HCT116 (cell line): ENCODE measurements at regions not wholly inside any gene's neighbourhood (a gene's known extent, or its start where the extent isn't known, plus 50 kb on each side); places are given as distances from the start of the nearest gene placed in this dataset.
"Not testable (repeated sequence)": the region's sequence is repeated elsewhere in the genome, so short reads cannot be mapped to it uniquely, and the experiment has no call there.

Experiments
- ATAC-seq: fragments of 200-7000 bp; cut with Tn5 transposase; 2 replicates; pipeline ENCODE4 v1.9.1; 2020; ENCODE audit warnings: mild to moderate bottlenecking, moderate library complexity
- BruUV-seq: library from RNA; stranded (reverse); fragments of 400-500 nt; replicated peaks from 2 replicates; lab custom pipeline; 2021; lab: Mats Ljungman, UMichigan
- CTCF ChIA-PET: fragments of 300-600 bp; sonication (Branson Sonifier 250); formaldehyde crosslinking; loops from one replicate; lab custom pipeline; 2021; ENCODE audit warnings: antibody characterized with exemption; lab: Charles Lee
- POLR2A ChIA-PET: fragments of 300-600, 350-600 bp; sonication (Branson Sonifier 250); formaldehyde crosslinking; loops from one replicate; lab custom pipeline; 2021; ENCODE audit warnings: antibody characterized with exemption; lab: Charles Lee
- RAD21 ChIA-PET, 2 experiments: fragments of 300-600 bp; sonication (Branson Sonifier 250); formaldehyde crosslinking; loops; one replicate each; lab custom pipeline; 2023; ENCODE audit warnings: low total read pairs in 2 of 2; ENCODE audit not compliant: uncharacterized antibody in 2 of 2, unreplicated experiment in 2 of 2, low non-redundant PET in 1 of 2; lab: Charles Lee
- DNase-seq: peaks from one replicate; pipeline ENCODE4 v3.0.0-alpha.2; 2010; ENCODE audit warnings: low read depth, low spot score
- H2AFZ ChIP-seq: fragments of 200-600 bp; shearing (Covaris generic), sonication (generic); 2 replicates; pipeline ENCODE4 v1.6.1; 2017; ENCODE audit warnings: low read depth, mixed run types, mixed read lengths, antibody characterized with exemption, low read length; ENCODE audit not compliant: poor library complexity, severe bottlenecking
- H3K27ac ChIP-seq: 2 replicates; pipeline ENCODE4 v1.5.1; 2012; ENCODE audit warnings: low read depth, low read length
- H3K27me3 ChIP-seq: fragments of 200-600 bp; sonication (generic); 2 replicates; pipeline ENCODE4 v1.6.1; 2016; ENCODE audit warnings: mixed run types, low read length, mixed read lengths; ENCODE audit not compliant: insufficient read depth
- H3K36me3 ChIP-seq, 2 experiments: fragments of 200-500 bp in 1 of 2; fragments of 200-600 bp in 1 of 2; sonication (Bioruptor generic) in 1 of 2; sonication (generic) in 1 of 2; 2 replicates each; pipeline versions ENCODE4 v1.5.1 to v1.6.1; 2014 to 2016; ENCODE audit warnings: low read length in 2 of 2, inconsistent platforms in 1 of 2, mixed read lengths in 1 of 2, mixed run types in 1 of 2; ENCODE audit not compliant: insufficient read depth in 2 of 2, control insufficient read depth in 1 of 2
- H3K4me1 ChIP-seq, 2 experiments: fragments of 200-600 bp in 1 of 2; sonication (generic) in 1 of 2; 2 replicates each; pipeline versions ENCODE4 v1.5.1 to v1.6.1; 2012 to 2017; ENCODE audit warnings: low read length in 2 of 2, inconsistent platforms in 1 of 2, mild to moderate bottlenecking in 1 of 2, mixed read lengths in 1 of 2, mixed run types in 1 of 2, moderate library complexity in 1 of 2; ENCODE audit not compliant: insufficient read depth in 2 of 2, control insufficient read depth in 1 of 2
- H3K4me2 ChIP-seq: fragments of 200-600 bp; sonication (generic); 2 replicates; pipeline ENCODE4 v1.6.1; 2017; ENCODE audit warnings: mixed run types, low read length, mixed read lengths
- H3K4me3 ChIP-seq, 2 experiments: fragments of 200-600 bp in 1 of 2; sonication (generic) in 1 of 2; replicated peaks in 1 of 2; 2 replicates each; pipeline ENCODE4 v1.5.1; 2011 to 2016; ENCODE audit warnings: low read length in 2 of 2, control low read depth in 1 of 2, low read depth in 1 of 2, mild to moderate bottlenecking in 1 of 2, mixed read lengths in 1 of 2, mixed run types in 1 of 2
- H3K79me2 ChIP-seq: fragments of 200-600 bp; sonication (generic); 2 replicates; pipeline ENCODE4 v1.6.1; 2017; ENCODE audit warnings: mild to moderate bottlenecking, mixed run types, low read length, moderate library complexity, mixed read lengths; ENCODE audit not compliant: insufficient read depth
- H3K9ac ChIP-seq: fragments of 200-600 bp; sonication (generic); 2 replicates; pipeline ENCODE4 v1.6.1; 2016; ENCODE audit warnings: low read length, mixed read lengths
- H3K9me2 ChIP-seq: fragments of 200-600 bp; sonication (generic), shearing (Covaris generic); 2 replicates; pipeline ENCODE4 v1.6.1; 2017; ENCODE audit warnings: mixed run types, mild to moderate bottlenecking, moderate library complexity; ENCODE audit not compliant: insufficient read depth
- H3K9me3 ChIP-seq, 2 experiments: fragments of 200-500 bp in 1 of 2; fragments of 200-600 bp in 1 of 2; sonication (Bioruptor generic) in 1 of 2; sonication (generic) in 1 of 2; 2 replicates each; pipeline ENCODE4 v1.6.1; 2014 to 2017; ENCODE audit warnings: low read length in 2 of 2, mixed read lengths in 2 of 2, inconsistent platforms in 1 of 2, low read depth in 1 of 2, mild to moderate bottlenecking in 1 of 2, mixed run types in 1 of 2, moderate library complexity in 1 of 2; ENCODE audit not compliant: control insufficient read depth in 1 of 2, insufficient read depth in 1 of 2
- H4K20me1 ChIP-seq: fragments of 200-600 bp; sonication (generic), shearing (Covaris generic); 2 replicates; pipeline ENCODE4 v1.6.1; 2017; ENCODE audit warnings: mixed run types, mild to moderate bottlenecking, moderate library complexity; ENCODE audit not compliant: insufficient read depth
- CEBPB ChIP-seq: IDR thresholded peaks from 2 replicates; pipeline ENCODE4 v1.6.1; 2012; ENCODE audit warnings: low read depth
- ELF1 ChIP-seq: IDR thresholded peaks from 2 replicates; pipeline ENCODE4 v1.6.1; 2012; ENCODE audit warnings: low read depth, borderline replicate concordance
- RAD21 ChIP-seq: IDR thresholded peaks from 2 replicates; pipeline ENCODE4 v1.6.1; 2012; ENCODE audit warnings: low read depth, mild to moderate bottlenecking
- SRF ChIP-seq: IDR thresholded peaks from 2 replicates; pipeline ENCODE4 v1.6.1; 2012; ENCODE audit warnings: low read depth
- YY1 ChIP-seq: IDR thresholded peaks from 2 replicates; pipeline ENCODE4 v1.6.1; 2011; ENCODE audit warnings: low read length, low read depth, moderate library complexity, mild to moderate bottlenecking; ENCODE audit not compliant: insufficient replicate concordance; ENCODE audit errors: extremely low read depth
- intact Hi-C: fragments of 100-400 bp; cut with micrococcal nuclease; formaldehyde crosslinking; loops from 2 replicates; pipeline ENCODE4 v1.10.0; 2022
- TF ChIP-seq, protein P1 (sequence below): IDR thresholded peaks from 2 replicates; pipeline ENCODE4 v1.6.1; 2012; ENCODE audit warnings: low read depth

DNA sequence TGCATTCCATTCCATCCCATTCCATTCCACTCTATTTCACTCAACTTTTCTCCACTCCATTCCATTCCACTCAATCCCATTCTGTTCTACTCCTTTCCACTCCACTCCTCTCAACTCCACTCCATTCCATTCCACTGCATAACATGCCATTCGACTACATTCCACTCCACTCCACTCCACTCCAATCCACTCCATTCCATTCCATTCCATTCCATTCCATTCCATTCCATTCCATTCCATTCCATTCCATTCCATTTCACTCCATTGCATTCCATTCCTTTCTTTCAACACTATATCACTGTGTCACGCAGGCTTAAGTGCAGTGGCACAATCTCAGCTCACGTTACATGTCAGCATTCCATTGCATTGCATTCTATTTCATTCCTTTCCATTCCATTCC lies 1430.4 kb downstream of the TSPY10 start:
- H2AFZ ChIP-seq, BruUV-seq, H3K79me2 ChIP-seq, CTCF ChIA-PET, H3K4me3 ChIP-seq, H3K27ac ChIP-seq, DNase-seq, RAD21 ChIA-PET, intact Hi-C loops, H4K20me1 ChIP-seq, H3K4me1 ChIP-seq, H3K9ac ChIP-seq, H3K4me2 ChIP-seq, H3K36me3 ChIP-seq, H3K9me3 ChIP-seq, H3K9me2 ChIP-seq, ATAC-seq, H3K27me3 ChIP-seq, POLR2A ChIA-PET: not testable (repeated sequence)

DNA sequence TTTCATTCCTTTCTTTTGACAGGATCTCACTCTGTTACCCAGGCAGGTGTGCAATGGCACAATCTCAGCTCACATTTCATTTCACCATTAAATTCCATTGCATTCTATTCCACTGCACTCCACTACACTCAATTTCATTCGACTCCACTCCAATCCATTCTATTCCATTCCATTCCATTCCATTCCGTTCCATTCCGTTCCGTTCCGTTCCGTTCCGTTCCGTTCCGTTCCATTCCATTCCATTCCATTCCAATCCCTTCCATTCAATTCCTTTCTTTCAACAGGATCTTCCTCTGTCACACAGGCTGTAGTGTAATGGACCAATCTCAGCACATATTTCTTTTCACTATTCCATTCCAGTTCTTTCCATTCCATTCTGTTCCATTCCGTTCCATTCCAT lies 1445.7 kb downstream of the TSPY10 start:
- POLR2A ChIA-PET: no interaction called here
- Histone ChIP-seq H3K36me3 (no peaks in the 10 kb centered on the region), H4K20me1 (no peaks in the 10 kb centered on the region), H3K79me2 (no peaks in the 10 kb centered on the region), H3K4me1 (no peaks in the 10 kb centered on the region), H3K9me2 (no peaks in the 10 kb centered on the region), H3K27ac (no peak overlapping the region), H3K9me3 (peaks cover 4 to 10% of the 10 kb centered on the region in 2 experiments; a peak in 3 of 4 replicates), H2AFZ (no peak overlapping the region), H3K4me2 (no peak overlapping the region), H3K9ac (no peak overlapping the region)
- RAD21 ChIA-PET: no interaction called here
- CTCF ChIA-PET: no interaction called here
- no peak for DNase-seq
- intact Hi-C loops: no loop called here
- TF ChIP-seq SRF (no peak), ELF1 (no peak), RAD21 (no peak)
- TF ChIP-seq, all 23 proteins: peak for 0
- H3K4me3 ChIP-seq: no peak overlapping the region
- H3K27me3 ChIP-seq: no peaks in the 10 kb centered on the region
- ATAC-seq: no peak
- no TSS peak for BruUV-seq

DNA sequence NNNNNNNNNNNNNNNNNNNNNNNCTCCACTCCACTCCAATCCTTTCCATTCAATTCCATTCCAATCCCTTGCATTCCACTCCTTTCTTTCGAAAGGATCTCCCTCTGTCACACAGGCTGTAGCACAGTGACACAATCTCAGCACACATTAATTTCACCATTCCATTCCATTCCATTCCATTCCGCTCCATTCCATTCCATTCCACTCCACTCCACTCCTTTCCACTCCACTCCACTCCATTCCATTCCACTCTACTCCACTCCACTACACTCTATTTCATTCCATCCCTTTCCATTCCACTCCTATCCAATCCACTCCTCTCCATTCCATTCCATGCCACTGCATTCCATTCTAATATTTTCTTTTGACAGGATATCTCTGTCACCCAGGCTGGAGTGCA lies 1459.0 kb downstream of the TSPY10 start:
- no peak for ATAC-seq

More for the DNA sequence above, 1459.0 kb downstream of the TSPY10 start:
- H3K79me2 ChIP-seq: no peaks in the 10 kb centered on the region
- POLR2A ChIA-PET: no interaction called here
- H3K27ac ChIP-seq: no peak overlapping the region
- H2AFZ ChIP-seq: no peak overlapping the region
- RAD21 ChIA-PET: no interaction called here
- H3K4me3 ChIP-seq: no peak overlapping the region
- no peak for DNase-seq
- H3K27me3 ChIP-seq: no peaks in the 10 kb centered on the region
- intact Hi-C loops: no loop called here
- BruUV-seq: no TSS peak
- H3K4me2 ChIP-seq: no peak overlapping the region
- H3K9me3 ChIP-seq: peaks cover 0 to 5% of the 10 kb centered on the region in 2 experiments; a peak in 1 of 4 replicates
- no peak overlapping the region for H3K9ac ChIP-seq
- H3K9me2 ChIP-seq: no peaks in the 10 kb centered on the region
- no peaks in the 10 kb centered on the region for H3K36me3 ChIP-seq
- TF ChIP-seq YY1 (no peak), CEBPB (no peak)
- TF ChIP-seq, protein P1, sequence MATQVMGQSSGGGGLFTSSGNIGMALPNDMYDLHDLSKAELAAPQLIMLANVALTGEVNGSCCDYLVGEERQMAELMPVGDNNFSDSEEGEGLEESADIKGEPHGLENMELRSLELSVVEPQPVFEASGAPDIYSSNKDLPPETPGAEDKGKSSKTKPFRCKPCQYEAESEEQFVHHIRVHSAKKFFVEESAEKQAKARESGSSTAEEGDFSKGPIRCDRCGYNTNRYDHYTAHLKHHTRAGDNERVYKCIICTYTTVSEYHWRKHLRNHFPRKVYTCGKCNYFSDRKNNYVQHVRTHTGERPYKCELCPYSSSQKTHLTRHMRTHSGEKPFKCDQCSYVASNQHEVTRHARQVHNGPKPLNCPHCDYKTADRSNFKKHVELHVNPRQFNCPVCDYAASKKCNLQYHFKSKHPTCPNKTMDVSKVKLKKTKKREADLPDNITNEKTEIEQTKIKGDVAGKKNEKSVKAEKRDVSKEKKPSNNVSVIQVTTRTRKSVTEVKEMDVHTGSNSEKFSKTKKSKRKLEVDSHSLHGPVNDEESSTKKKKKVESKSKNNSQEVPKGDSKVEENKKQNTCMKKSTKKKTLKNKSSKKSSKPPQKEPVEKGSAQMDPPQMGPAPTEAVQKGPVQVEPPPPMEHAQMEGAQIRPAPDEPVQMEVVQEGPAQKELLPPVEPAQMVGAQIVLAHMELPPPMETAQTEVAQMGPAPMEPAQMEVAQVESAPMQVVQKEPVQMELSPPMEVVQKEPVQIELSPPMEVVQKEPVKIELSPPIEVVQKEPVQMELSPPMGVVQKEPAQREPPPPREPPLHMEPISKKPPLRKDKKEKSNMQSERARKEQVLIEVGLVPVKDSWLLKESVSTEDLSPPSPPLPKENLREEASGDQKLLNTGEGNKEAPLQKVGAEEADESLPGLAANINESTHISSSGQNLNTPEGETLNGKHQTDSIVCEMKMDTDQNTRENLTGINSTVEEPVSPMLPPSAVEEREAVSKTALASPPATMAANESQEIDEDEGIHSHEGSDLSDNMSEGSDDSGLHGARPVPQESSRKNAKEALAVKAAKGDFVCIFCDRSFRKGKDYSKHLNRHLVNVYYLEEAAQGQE: no peak
- H4K20me1 ChIP-seq: no peaks in the 10 kb centered on the region
- CTCF ChIA-PET: no interaction called here
- H3K4me1 ChIP-seq: no peaks in the 10 kb centered on the region
